Gastroesophageal sphincter (tissue), 2 donors: ENCODE measurements at regions not wholly inside any gene's neighbourhood (a gene's known extent, or its start where the extent isn't known, plus 50 kb on each side); places are given as distances from the start of the nearest gene placed in this dataset.

Experiments used
- POLR2A ChIP-seq, 2 donors: fragments of 450-650 bp; IDR thresholded peaks; one replicate each; pipeline ENCODE4 v1.6.1; 2017; ENCODE audit warnings: antibody characterized with exemption in 2 of 2, mild to moderate bottlenecking in 2 of 2, moderate library complexity in 1 of 2
- POLR2AphosphoS5 ChIP-seq: sonication (generic); formaldehyde crosslinking; IDR thresholded peaks from one replicate; pipeline ENCODE4 v1.6.1; 2017; ENCODE audit warnings: antibody characterized with exemption

DNA sequence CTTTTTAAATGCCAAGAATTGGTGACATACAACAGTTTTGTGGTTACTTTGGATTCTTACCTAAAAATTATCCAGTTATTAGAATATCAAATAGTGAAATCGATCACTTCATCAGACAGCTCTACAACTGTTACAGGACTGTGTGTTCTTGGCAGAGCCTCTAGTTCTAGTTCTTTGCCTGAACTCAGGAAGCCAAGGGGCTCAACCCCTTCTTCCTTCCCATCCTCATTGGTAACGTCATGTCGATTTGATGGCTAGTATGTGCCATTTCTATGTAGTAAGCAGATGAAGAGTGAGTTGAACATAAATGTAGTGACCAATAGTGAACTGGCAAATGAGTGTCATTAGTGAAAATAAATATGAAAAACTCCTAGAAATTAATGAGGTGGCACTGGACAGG is 59.4 kb upstream of the LIMCH1 start:
- no peak for TF ChIP-seq POLR2A (IDR thresholded peaks at IDR 0.05)
- TF ChIP-seq POLR2AphosphoS5 = no peak
